Stimulated activated CD8-positive, alpha-beta memory T cell treated with anti-CD3 and anti-CD28 coated beads, Interleukin-2, amount 100 ng/mL, for 48 hours (primary cell): ENCODE measurements at regions not wholly inside any gene's neighbourhood (a gene's known extent, or its start where the extent isn't known, plus 50 kb on each side); places are given as distances from the start of the nearest gene placed in this dataset.

Experiments used
- DNase-seq, 2 donors: peaks; one replicate each; pipeline ENCODE4 v3.0.0-alpha.2; 2020; ENCODE audit warnings: low read depth in 2 of 2

DNA sequence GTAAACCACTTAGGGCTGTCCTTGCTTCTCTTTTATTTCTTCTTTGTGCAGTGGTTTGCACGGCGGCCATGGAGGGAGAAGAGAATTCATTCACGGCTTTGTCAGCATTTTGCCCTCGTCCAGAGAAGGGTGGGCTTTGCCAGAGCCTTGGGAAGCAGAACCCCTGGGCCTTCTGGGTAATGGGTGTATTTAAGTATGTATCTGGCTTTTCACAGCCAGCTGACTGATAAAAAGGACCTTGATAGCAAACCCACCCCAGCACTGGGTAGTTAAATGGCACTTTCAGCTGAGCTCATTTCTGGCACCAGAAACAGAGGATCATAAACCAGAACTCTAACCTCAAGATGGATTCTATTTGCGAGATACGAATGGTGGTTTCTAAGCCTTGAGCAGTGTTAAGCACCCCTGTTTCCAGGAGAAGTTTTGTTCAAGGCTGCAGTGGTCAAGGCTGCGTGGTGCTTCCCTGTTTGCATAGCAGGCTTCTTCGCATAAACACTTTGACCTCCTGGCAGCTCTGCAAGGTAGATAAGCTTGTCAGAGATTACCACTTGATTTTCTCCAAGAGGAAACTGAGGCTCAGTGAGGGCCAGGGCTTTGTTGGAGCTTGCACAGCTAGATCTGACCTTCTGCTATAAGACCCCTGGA is 441.6 kb upstream of the KLF4 start:
- DNase-seq = no peak

DNA sequence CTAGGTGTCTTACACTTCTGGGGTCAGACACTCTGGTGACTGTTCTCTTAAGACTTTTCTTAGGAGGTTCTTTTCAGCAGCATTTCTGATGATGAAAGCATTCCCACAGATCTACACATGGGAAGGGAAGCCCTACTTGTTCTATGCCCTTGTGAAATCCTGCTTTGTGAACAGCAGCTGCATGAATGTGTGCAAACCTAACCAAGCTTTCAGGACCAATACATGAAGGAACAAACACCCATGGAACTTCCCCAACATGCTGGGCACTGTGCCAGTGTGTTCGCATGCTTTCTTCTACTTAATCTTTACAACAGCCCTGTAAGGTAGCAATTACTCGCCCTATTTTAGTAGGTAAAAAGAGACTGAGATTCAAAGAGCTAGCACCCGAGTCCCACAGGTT is 439.9 kb upstream of the KLF4 start:
- no peak for DNase-seq

DNA sequence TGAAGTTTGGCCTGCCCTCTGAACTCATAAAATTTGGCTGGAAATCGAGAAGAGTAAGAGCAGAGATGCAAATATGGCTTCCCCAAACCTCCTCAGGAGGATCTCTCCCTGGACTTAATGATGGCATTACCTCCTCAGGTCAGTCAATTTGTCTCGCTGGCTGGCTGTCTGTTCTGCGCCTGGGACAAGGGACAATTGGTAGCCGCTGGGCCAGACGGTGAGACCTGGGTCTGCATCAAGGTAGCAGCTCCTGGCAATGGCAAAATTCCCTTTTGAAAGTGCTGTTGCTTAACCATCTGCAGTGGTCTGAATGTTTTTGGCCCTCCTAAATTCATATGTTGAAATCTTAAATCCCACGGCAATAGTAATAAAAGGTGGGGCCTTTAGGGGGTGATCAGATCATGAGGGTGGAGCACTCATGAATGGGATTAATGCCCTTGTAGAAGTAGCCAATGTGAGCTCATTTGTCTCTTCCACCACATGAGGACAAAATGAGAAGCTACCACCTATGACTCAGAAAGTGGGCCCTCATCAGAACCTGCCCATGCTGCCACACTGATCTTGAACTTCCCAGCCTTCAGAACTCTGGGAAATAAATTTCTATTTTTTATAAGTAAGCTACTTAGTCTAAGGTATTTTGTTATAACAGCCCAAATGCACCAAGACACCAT is 439.3 kb upstream of the KLF4 start:
- no peak for DNase-seq

DNA sequence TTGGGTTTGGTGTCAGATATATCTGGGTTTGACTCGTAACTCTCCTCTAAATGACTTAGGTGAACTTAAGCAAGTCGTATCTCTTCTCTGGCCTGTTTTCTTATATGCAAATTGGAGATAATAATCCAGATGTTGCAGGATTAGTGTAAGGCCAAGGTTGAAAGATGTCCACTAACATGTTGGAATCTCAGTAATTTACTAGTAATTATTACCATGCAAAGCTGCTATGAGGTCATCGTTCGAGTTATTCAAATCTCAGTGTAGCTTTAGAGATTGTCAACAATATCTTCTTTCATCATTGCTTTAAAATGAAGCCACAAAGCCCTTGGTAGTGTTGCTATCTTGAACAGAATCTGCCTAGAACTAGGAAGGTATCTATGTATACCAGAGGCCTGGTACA is 437.7 kb upstream of the KLF4 start:
- no peak for DNase-seq

DNA sequence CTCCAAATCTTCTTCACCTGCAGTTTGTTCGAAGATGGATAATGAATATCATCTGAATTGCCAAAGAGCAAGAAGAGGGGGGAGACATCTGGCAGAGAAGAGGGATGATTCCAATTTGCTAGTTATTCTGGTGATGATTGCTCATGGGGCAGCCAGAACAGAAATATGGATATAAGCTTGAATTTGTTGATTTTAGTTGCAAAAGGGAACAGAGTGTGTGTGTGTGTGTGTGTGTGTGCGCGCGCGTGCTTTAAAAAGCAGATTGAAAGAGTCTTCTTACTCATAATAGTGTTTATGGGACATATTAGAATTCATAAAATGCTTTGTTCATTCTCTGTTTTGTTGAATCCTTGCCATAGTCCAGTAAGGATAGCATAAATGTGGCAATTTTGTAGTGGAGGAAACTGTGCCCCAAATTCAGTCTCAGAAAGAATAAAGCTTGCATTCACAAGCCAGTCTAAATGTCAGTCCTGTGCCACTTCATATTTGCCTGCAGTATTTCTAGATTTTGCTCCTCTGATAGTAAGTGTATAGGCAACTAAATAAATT is 436.3 kb upstream of the KLF4 start:
- DNase-seq = no peak

DNA sequence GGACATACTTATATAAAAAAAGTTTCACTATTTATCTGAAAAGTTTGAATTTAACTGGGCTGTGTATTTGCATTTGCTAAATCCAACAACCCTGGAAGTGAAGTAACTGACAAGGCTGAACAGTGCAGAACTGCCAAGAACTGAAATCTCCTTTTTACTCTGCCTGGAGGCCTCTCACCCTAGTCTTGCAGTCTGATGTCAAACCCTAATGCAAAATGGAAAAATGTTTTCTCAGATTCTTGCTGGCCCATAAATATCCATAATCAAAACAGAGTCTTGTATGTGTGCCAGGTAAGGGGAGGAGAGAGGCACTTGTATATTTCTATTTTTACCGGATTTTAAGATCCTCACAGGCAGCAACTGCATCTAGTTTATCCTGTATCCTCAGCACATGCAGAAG is 432.7 kb upstream of the KLF4 start:
- DNase-seq = no peak

DNA sequence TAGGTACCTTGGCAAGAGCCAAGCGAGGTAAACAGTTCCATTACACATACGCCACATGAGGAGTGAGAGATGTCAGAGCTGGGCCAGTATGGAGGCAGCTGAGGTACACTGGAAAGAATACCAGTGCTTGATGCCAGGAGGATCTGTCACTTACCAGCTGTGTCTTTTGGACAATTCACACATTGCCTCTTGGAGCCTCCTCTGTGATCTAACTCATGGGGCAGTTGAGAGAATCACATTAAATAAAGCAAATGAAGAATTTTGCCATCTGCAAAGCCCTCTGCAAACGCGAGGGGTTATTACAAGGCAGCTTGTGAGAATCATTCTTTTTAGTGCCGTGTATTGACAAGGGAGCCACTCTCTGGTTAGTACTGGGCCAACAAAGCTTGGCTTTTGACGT is 429.7 kb upstream of the KLF4 start:
- DNase-seq = no peak

DNA sequence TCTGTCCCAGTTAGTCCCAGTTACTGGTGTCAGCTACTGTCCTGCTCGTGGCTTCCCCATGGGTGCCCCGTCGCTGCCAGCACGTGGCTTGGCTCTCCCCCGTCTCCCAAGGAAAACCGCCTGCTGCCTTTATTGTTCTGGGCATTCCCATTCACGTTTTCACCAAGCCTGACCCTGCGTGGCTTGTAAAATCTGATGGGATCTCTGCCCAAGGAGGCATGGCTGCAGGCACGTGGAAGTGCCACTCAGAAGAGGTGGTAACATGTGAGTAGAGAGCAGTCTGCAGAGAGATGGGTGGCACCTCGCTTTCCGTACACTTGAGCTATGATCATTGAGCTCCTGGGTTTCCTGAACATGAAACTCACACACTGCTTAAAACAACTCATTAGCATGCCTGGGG is 429.2 kb upstream of the KLF4 start:
- no peak for DNase-seq

DNA sequence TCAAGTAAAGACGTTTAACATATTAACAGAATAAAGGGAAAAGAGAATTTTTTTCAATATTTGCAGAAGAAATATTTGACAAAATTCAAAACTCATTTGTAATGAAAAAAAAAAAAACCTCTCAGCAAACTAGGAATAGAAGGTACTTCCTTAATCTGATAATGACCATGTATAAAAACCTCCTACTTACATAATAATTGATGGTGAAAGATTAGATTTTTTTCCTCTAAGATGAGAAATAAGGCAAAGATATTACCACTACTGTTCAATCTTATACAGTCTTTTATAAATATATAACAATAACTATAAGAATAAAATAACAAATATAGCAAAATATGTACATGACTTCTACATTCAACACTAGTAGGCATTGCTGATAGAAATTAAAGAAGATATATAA is 424.6 kb upstream of the KLF4 start:
- no peak for DNase-seq

DNA sequence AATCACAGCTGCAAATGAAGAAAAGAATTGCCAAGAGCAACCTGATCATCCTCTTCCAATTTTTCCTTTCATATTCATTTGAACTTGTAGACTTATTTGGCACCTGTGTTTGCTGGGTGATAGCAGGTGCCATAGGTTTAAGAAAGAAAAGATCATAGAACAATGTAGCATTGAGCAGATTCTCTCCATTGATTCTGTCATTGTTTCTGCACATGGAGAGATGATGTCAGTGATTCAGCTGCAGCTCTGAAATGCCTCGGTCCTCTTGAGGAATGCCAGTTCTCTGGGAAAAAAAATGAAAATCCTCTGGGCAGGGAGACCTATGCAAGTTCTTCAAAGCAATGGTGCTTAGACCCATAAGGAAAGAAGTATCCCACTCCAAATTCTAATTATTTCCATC is 418.1 kb upstream of the KLF4 start:
- DNase-seq = no peak

DNA sequence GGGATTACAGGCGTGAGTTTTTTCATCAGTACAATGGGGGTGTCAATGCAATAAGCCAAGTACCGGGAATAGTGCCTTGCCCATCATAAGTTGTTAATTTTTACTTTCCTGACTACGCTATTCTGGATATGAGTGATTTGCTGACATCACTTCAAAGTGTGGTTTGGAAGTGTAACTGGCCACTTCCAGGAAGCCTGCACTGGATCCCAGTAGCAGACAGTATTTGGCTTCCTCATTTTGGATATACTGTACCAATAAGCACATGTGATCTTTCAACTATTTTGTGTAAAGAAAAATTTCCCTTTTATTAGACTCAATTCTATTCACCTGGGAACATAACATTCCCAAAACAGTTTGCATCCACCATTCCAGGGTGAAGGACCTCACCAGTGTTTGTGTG is 417.7 kb upstream of the KLF4 start:
- no peak for DNase-seq

DNA sequence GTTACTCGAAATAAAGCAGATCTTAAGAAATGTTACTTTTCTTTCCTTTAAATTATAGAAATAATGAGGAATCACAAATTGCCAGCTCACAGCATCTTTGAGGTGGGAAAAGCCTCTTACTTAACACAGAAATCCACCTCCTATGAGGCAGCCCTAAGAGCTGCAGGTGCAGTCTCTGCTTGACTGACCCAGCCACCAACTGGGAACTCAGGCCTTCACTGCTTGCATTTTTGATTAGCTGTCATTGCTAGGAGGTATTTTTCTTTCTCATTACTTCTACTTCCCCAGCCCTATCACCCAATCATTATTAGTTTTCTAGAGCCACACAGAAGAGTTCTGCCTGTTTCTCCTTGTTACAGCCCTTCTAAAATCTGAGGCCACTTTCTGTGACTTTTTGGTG is 416.5 kb upstream of the KLF4 start:
- no peak for DNase-seq

DNA sequence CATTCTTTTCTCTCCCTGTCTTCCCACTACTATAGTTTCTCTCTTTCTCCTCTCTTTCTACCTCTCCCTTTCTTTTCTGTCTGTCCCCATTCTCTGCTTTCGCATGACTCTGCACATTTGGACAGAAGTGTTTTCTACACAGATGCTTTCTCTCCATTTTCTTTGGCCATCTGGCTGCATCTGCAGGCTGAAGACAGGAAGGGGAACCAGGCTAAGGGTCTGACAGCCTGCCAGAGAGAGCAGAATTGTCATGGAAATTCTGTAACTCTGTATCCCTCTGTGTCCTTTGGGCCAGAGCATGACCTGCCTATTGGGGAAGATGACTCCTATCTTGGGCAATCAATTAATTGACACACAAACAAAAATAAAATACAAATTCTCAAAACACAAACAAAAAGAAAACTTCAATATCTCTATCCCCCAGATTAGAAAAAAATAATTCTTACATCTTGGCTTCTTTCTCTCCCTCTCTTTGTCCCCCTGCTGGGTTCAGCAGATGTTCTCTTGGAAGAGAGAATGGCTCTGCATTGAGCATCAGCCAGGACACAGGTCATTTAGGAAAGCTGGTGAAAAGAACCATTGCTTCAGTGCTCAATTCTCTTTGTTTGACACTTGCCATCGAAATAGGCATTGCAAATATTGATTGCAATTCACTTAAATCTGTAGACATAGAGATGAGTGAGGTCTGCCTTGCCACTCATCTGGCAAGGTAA is 415.9 kb upstream of the KLF4 start:
- DNase-seq = no peak

DNA sequence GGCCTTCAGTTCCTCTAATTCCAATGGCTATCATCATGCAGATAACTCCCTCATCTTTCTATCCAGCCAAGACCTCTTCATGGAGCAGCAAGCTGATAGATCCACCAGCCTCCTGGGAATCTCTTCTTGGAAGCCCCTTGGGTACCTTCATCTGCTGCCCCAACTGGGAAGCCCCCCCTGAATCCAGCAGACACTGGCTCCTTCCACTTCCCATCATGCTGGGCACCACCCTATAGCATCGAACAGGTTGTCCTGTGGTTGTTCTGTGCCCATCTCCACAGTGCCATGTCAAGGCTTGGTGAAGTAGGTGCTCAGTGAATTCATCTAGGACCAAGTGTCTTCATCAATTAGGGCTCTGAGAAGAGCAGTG is 410.4 kb upstream of the KLF4 start:
- no peak for DNase-seq

DNA sequence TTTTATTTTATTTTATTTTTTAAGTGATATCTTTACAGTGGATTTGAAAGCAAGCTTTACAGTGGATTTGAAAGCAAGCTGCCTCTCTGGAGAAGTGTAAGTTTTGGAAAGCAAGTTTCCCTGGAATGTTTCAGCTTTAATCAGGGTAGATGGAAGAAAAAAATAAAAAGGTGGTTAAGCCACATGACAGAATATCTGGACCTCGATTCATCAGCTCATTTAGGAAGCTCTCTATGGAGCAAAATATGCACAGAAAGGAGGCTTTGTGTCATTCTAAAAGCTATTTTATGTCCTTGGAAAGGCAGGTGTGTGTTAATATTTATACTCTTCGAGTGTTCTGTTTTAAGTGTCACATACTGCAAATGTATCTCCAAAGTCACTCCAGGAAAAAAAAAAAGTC is 409.2 kb upstream of the KLF4 start:
- no peak for DNase-seq

DNA sequence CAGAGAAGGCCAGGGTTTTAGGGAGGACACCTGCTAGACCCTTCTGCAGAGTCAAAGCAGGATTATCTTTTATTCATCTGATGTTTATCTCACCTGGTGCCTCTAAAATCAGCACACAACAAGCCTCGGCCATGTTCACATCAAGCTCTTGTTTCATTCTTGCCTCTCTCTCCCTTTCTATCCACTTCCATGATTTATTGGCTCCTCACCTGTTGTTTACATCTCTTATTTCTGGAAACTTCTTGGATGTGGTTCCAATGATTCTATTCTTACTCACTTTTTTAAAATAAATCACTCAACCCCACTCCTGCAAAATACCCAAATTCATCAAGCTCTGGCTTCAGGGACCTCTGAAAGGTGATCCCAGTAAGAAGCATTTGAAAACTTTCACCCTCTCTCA is 407.0 kb upstream of the KLF4 start:
- no peak for DNase-seq

DNA sequence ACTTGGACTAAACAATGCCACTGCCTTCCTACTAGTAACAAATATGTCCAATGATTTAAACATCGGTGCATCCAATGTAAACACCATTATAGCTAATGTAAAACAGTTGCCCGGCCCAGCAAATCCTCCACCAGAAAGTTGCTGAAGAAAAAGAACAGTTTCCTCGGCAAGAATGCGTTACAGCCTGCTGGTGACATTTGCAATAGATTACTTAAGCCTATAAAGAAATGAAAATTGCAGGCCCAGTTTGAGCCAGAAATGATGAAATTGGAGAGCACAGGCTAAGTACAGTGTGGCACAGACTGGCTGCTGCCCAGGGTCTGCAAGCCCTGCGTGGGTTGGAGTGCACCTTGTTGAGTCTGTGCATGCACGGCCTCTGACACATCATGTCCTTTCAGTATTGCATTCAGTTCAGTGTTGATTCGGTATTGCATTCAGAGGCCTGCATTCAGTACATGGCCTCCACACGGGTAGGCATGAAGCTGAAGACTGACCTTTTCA is 406.0 kb upstream of the KLF4 start:
- no peak for DNase-seq

DNA sequence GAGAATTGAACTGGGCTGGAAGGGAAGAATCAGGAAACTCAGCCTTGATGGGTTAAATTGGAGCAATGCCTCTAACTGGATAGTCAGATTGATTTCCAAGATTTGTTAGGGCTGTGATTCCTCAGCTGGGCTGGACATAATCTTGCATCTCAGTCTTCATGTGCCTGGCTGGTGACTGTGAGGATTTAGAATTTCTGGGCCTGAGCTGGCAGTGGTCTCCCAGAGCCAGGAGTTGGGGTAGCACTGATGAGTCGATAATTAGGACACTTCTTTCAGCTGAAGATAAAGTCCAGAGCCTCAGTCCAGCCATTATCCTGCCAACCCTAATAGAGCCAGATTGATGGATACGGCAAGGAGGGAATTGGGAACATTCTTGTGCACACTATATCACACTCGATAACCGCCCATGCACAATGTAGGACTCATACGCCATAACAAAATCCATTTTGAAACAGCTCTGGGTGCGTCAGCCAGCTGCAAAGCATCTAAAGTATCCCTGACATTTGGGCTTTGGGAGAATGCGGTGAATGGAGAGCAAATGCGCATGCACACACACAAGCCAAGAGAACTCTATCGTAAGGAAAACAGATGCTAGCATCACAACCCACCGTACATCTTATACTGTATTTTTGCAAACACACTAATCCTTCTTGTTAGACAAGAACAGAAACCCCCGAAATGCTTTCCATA is 405.1 kb upstream of the KLF4 start:
- DNase-seq = no peak

DNA sequence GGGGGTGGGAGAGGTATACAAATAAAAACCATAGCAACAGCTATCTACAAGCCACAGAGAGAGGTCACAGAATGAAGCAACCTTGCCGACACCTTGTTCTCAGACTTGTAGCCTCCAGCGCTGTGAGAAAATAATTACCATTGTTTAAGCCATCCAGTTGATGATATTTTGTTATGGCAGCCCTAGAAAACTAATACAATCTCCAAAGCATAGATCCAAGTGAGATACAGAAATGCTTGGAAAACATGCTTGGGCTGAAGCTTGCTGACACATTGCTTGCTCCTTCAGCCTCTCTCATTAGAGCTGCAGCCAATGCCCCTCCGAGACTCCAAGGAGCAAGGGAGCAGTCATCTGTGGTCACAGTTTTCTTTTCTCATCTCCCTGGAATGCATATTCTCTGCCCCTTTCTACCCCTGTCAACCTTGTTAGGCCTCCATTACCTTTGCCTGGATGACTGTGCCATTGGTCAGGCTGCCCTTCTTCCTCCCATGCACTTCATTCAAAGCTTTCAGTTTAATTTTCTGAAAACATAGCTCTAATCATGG is 401.4 kb upstream of the KLF4 start:
- DNase-seq = no peak

DNA sequence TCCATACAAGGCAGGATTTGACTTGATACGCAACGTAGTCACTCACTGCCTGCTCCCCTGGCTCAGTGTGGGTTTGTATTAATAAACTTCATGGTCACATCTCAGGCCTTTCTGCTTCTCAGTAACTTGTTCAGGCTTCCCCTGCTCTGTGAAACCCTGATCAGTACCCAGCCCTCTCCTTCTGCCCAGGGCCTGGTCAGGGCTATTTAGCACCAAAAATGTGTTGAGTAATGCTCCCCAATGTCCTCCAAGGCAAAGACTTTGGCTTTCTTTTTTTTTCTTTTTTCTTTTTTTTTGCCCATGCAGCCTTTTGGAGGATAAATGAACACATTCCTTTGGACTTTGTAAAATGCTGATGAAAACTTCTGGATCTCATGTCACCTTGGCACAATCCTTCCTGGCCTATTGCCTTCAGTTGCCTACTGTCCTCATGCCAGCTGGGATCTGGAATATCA is 399.2 kb upstream of the KLF4 start:
- DNase-seq = no peak

DNA sequence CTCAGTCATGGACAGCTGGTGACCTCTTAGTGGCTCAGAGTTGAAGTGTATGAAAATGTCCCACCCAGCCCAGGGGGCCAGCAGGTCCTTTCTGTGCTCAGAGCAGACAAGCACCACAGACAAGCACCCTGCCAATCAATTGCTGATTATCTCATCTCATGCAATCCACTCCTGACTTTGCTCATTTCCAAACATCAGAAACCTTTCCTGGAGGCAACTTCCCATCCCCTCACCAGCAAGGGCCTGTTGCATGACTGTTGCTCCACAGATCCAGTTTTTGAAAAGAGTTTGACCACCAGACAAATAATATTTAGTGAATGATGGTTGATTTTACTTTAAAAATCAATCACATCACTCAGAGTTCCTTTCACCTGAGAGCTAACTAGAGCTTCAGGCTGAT is 397.3 kb upstream of the KLF4 start:
- DNase-seq = no peak
